Ascending aorta (tissue), 2 donors: ENCODE measurements at regions not wholly inside any gene's neighbourhood (a gene's known extent, or its start where the extent isn't known, plus 50 kb on each side); places are given as distances from the start of the nearest gene placed in this dataset.

ENCODE experiments used
- DNase-seq, 2 donors: peaks; one replicate each; pipeline ENCODE4 v3.0.0-alpha.2; 2019; ENCODE audit warnings: low spot score in 2 of 2
- H3K27ac ChIP-seq, 2 donors: fragments of 200-600 bp; sonication (generic); one replicate each; pipeline ENCODE4 v1.5.1; 2016 to 2017; ENCODE audit warnings: mild to moderate bottlenecking in 1 of 2
- H3K27me3 ChIP-seq: fragments of 200-600 bp; sonication (generic); one replicate; pipeline ENCODE4 v1.5.1; 2017
- H3K36me3 ChIP-seq, 2 donors: fragments of 200-600 bp; sonication (generic); one replicate each; pipeline ENCODE4 v1.5.1; 2016
- H3K4me1 ChIP-seq, 2 donors: fragments of 200-600 bp; sonication (generic); one replicate each; pipeline ENCODE4 v1.5.1; 2016 to 2017; ENCODE audit warnings: mild to moderate bottlenecking in 1 of 2
- H3K4me3 ChIP-seq, 2 donors: fragments of 200-600 bp; sonication (generic); one replicate each; pipeline ENCODE4 v1.5.1; 2016 to 2017; ENCODE audit warnings: mild to moderate bottlenecking in 1 of 2
- H3K9me3 ChIP-seq, 2 donors: fragments of 200-600 bp; sonication (generic); one replicate each; pipeline ENCODE4 v1.5.1; 2016
- intact Hi-C: fragments of 100-400 bp; cut with DNase I; formaldehyde crosslinking; loops from one replicate; pipeline ENCODE4 v1.15.1; 2023
- TF ChIP-seq, protein P1 (sequence below), 3 experiments: fragments of 200-600 bp in 2 of 3; fragments of 450-650 bp in 1 of 3; sonication (generic) in 2 of 3; IDR thresholded peaks; one replicate each; pipeline ENCODE4 v1.5.1; 2016 to 2019; ENCODE audit warnings: antibody characterized with exemption in 3 of 3, mild to moderate bottlenecking in 1 of 3, moderate library complexity in 1 of 3

DNA sequence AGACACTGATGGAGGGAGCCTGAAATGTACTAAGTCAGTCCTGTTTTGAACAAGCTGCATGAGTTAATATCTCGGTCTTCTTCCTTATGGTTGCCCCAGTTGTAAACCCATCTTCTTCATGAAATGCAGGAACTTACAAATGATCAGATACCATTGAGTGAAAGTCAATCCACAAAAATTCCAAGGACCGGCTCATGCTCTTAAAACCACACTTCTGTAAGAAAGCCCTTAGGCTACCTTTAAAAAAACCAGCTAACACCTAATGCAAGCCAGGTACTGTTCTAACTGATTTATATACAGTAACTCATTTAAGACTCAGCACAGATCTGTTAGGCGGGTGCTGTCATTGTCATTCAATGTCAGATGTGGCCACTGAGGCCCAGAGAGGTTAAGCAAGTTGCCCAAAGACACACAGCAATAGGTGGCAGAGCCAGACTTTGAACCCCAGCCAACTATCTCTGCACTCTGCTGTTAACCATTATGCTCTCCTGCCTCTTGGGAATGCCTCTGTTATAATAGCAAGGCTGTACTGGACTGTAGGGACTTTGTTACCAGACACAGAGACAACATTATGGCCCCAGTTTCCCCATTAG is 93.4 kb downstream of the C16orf95 start:
- no peaks in the 10 kb centered on the region for H3K9me3 ChIP-seq
- intact Hi-C loops = no loop called here
- H3K4me1 ChIP-seq = peaks cover 6 to 14% of the 10 kb centered on the region in 2 donors
- H3K27ac ChIP-seq = no peak overlapping the region
- no peak for DNase-seq
- H3K4me3 ChIP-seq = no peak overlapping the region
- no peaks in the 10 kb centered on the region for H3K36me3 ChIP-seq
- no peaks in the 10 kb centered on the region for H3K27me3 ChIP-seq
- TF ChIP-seq, protein P1, sequence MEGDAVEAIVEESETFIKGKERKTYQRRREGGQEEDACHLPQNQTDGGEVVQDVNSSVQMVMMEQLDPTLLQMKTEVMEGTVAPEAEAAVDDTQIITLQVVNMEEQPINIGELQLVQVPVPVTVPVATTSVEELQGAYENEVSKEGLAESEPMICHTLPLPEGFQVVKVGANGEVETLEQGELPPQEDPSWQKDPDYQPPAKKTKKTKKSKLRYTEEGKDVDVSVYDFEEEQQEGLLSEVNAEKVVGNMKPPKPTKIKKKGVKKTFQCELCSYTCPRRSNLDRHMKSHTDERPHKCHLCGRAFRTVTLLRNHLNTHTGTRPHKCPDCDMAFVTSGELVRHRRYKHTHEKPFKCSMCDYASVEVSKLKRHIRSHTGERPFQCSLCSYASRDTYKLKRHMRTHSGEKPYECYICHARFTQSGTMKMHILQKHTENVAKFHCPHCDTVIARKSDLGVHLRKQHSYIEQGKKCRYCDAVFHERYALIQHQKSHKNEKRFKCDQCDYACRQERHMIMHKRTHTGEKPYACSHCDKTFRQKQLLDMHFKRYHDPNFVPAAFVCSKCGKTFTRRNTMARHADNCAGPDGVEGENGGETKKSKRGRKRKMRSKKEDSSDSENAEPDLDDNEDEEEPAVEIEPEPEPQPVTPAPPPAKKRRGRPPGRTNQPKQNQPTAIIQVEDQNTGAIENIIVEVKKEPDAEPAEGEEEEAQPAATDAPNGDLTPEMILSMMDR (IDR thresholded peaks at IDR 0.05) = no peak

DNA sequence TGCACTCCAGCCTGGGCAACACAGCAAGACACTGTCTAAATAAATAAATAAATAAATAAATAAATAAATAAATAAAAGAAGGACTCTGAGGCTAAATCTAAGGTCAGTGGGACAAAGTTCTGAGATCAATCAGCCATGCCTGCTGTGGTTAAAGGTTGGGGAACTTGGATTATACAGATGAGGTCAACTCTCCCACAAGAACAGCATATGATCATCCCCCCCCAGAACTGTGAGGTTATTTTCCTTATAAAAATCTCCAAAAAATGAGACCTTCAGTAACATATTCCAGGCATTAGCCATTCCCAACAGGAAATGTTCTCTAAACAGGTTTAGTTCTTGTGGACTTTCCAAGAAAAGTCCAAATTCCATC is 90.3 kb downstream of the C16orf95 start:
- DNase-seq = no peak
- Histone ChIP-seq H3K4me1 (peaks cover 6 to 14% of the 10 kb centered on the region in 2 donors), H3K27me3 (no peaks in the 10 kb centered on the region), H3K9me3 (no peaks in the 10 kb centered on the region), H3K4me3 (no peak overlapping the region), H3K27ac (peak overlapping the region; percentile 86 to 88), H3K36me3 (no peaks in the 10 kb centered on the region)
- TF ChIP-seq, protein P1 (IDR thresholded peaks at IDR 0.05) = no peak
- intact Hi-C loops = loop anchor here (2.0 kb wide), 1 partner anchor 26 kb away; no protein-coding TSS in a partner anchor

DNA sequence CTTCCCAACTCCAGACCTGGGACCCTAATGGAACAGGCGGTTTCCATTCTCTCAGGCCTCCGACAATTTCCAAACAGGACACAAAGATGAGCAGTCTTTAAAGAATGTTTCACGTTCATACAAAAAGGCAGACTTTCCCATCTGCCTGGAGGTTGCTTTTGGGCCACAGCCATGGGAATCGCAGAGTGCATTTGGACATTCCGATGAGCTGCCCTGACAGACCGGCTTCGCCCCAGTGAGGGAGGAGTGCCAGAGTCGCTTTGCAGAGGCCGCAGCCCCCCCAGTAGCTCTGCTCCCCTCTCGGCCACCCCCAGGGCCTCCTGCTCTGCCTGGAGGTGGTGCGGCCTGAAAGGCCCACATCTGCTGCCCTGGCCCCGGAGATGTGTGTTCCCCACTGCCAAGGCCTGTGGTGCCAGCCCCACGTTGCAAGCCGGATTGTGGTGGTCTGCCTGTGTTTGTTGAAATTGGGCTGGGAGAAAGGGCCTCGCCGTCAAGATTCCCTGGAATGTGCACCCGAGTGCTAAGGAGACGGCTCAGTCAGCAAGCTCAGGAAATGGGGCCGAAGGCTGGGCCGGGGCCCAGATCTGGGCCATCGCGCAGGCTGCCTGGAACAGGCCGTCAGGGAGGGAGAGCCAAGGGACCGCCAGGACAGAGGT is 89.8 kb downstream of the C16orf95 start:
- H3K27ac ChIP-seq = peak overlapping the region; percentile 86 to 88
- peaks cover 6 to 14% of the 10 kb centered on the region in 2 donors for H3K4me1 ChIP-seq
- H3K9me3 ChIP-seq = peaks cover 0 to 5% of the 10 kb centered on the region in 2 donors
- peak in 1 of 2 donors; percentile 74 for DNase-seq
- no peaks in the 10 kb centered on the region for H3K27me3 ChIP-seq
- no peak overlapping the region for H3K4me3 ChIP-seq
- intact Hi-C loops = loop anchor here (2.0 kb wide), 1 partner anchor 27 kb away; no protein-coding TSS in a partner anchor
- TF ChIP-seq, protein P1 (IDR thresholded peaks at IDR 0.05) = no peak
- no peaks in the 10 kb centered on the region for H3K36me3 ChIP-seq

DNA sequence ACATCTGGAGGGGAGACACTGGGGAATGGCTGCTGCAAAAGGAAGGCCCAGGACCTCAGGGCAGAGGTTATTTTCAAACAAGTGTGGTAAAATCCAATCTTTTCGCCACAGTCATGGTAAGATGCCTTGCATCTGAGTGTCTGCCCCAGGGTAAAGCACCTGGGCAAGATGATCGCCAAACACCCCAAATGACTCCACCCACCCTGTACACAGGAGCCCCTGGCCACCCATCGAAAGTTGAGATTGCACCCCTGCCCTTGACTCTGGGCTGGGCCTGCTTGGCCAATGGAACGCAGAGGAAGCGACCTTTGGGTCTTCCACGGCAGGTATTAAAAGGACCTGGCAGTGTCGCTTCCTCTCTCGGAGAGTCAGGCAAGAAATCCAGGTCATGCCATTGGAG is 88.8 kb downstream of the C16orf95 start:
- no peaks in the 10 kb centered on the region for H3K27me3 ChIP-seq
- H3K4me1 ChIP-seq = peaks cover 6 to 14% of the 10 kb centered on the region in 2 donors
- H3K36me3 ChIP-seq = no peaks in the 10 kb centered on the region
- intact Hi-C loops = no loop called here
- H3K27ac ChIP-seq = peak overlapping the region; percentile 86 to 88
- peaks cover 0 to 5% of the 10 kb centered on the region in 2 donors for H3K9me3 ChIP-seq
- H3K4me3 ChIP-seq = no peak overlapping the region
- no peak for DNase-seq
- TF ChIP-seq, protein P1 (IDR thresholded peaks at IDR 0.05) = no peak

DNA sequence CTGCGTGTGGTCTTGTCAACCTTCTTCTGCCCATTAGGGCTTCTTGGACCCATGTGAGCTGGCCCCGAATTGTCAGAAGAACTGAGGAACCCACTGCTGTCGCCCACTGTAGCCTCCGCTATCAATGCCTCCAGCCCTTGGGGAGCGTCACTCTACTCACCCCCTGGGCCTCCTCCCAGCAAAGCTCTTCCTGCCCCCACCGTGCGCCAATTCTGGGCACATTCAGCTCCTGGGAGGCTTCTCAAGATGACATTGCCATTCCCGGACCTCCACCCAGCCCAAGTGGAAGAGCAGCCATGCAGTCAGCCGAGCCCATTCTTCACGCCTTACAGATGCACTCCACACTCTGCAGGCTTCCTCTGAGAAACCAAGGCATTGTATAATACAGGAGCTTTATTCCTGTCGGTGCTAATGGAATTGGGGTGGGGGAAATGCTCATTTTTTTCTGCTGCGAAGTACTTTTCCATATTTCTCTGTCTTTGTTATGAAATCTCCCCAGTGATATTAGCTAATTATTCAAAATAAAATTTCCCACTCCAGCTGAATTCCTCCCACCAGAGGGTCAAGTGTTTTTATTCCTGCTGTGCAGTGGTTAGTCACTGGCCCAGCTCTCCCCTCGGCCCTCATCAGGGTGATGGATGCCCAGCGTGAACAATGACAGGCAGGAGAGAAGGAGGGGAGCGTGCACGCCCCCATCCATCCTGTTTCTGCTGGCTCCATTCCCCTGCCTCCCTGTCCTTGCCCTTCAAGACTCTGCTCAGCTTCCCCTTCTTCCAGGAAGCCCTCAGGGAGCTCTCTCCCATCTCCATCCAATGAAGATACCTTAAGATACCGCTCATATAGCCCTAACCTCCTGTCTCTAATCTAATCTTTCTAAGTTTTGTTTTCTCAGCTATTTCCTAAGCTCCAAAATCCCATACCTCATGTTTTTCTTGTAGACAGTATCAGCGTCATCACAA is 87.7 kb downstream of the C16orf95 start:
- peaks cover 6 to 14% of the 10 kb centered on the region in 2 donors for H3K4me1 ChIP-seq

More for the DNA sequence above, 87.7 kb downstream of the C16orf95 start:
- H3K27ac ChIP-seq = no peak overlapping the region
- no peaks in the 10 kb centered on the region for H3K27me3 ChIP-seq
- no peak overlapping the region for H3K4me3 ChIP-seq
- no peaks in the 10 kb centered on the region for H3K36me3 ChIP-seq
- intact Hi-C loops = no loop called here
- no peak for DNase-seq
- peaks cover 0 to 5% of the 10 kb centered on the region in 2 donors for H3K9me3 ChIP-seq
- TF ChIP-seq, protein P1 (IDR thresholded peaks at IDR 0.05) = no peak
